Osteoblast (primary cell): ENCODE measurements at regions not wholly inside any gene's neighbourhood (a gene's known extent, or its start where the extent isn't known, plus 50 kb on each side); places are given as distances from the start of the nearest gene placed in this dataset.
"Not testable (repeated sequence)": the region's sequence is repeated elsewhere in the genome, so short reads cannot be mapped to it uniquely, and the experiment has no call there.

ENCODE experiments used
- DNase-seq: peaks from one replicate; pipeline ENCODE4 v3.0.0; 2011; ENCODE audit warnings: low spot score, mixed read lengths; ENCODE audit not compliant: insufficient read length; ENCODE audit errors: missing footprints
- H2AFZ ChIP-seq: 2 replicates; pipeline ENCODE4 v1.6.0; 2011; ENCODE audit warnings: mild to moderate bottlenecking, low read length
- H3K27ac ChIP-seq: 2 replicates; pipeline ENCODE4 v1.5.1; 2011; ENCODE audit warnings: mild to moderate bottlenecking, low read depth, low read length, moderate library complexity
- H3K27me3 ChIP-seq: 2 replicates; pipeline ENCODE4 v1.6.0; 2012; ENCODE audit warnings: mild to moderate bottlenecking, control low read depth, inconsistent platforms, low read length, moderate library complexity; ENCODE audit not compliant: insufficient read depth
- H3K36me3 ChIP-seq: 2 replicates; pipeline ENCODE4 v1.5.1; 2011; ENCODE audit warnings: mild to moderate bottlenecking, low read length, control low read depth, moderate library complexity; ENCODE audit not compliant: insufficient read depth
- H3K4me1 ChIP-seq: 2 replicates; pipeline ENCODE4 v1.5.1; 2011; ENCODE audit warnings: mild to moderate bottlenecking, low read length, control low read depth, moderate library complexity; ENCODE audit not compliant: insufficient read depth
- H3K4me2 ChIP-seq: 2 replicates; pipeline ENCODE4 v1.6.0; 2011; ENCODE audit warnings: mild to moderate bottlenecking, low read length; ENCODE audit not compliant: insufficient read depth
- H3K4me3 ChIP-seq: fragments of 200-600 bp; sonication (generic); 3 replicates; pipeline ENCODE4 v1.5.1; 2012; ENCODE audit warnings: mild to moderate bottlenecking, low read length, inconsistent platforms; ENCODE audit not compliant: insufficient read depth
- H3K79me2 ChIP-seq: 2 replicates; pipeline ENCODE4 v1.6.0; 2012; ENCODE audit warnings: mild to moderate bottlenecking, low read length, control low read depth, inconsistent platforms; ENCODE audit not compliant: insufficient read depth
- H3K9me3 ChIP-seq: 2 replicates; pipeline ENCODE4 v1.5.1; 2011; ENCODE audit warnings: low read depth, low read length, control low read depth
- H4K20me1 ChIP-seq: 2 replicates; pipeline ENCODE4 v1.6.0; 2012; ENCODE audit warnings: mild to moderate bottlenecking, low read length, control low read depth; ENCODE audit not compliant: insufficient read depth
- CTCF ChIP-seq: IDR thresholded peaks from 2 replicates; pipeline ENCODE4 v1.5.1; 2011; ENCODE audit warnings: mild to moderate bottlenecking, low read depth, low read length, moderate library complexity; ENCODE audit errors: extremely low read depth

- no peak for DNase-seq
- Histone ChIP-seq H3K4me1 (no peaks in the 10 kb centered on the region), H3K27ac (no peak overlapping the region), H4K20me1 (no peaks in the 10 kb centered on the region), H3K79me2 (no peaks in the 10 kb centered on the region), H3K9me3 (no peaks in the 10 kb centered on the region), H3K27me3 (no peaks in the 10 kb centered on the region), H3K4me3 (peak overlapping the region; percentile 30), H2AFZ (peak overlapping the region; percentile 32), H3K36me3 (no peaks in the 10 kb centered on the region), H3K4me2 (peak overlapping the region; percentile 37)
- no peak for TF ChIP-seq CTCF
These were observed 518.0 kb downstream of the ZNF516 start for GRCh38 chr18:75977081-75977480.

DNA sequence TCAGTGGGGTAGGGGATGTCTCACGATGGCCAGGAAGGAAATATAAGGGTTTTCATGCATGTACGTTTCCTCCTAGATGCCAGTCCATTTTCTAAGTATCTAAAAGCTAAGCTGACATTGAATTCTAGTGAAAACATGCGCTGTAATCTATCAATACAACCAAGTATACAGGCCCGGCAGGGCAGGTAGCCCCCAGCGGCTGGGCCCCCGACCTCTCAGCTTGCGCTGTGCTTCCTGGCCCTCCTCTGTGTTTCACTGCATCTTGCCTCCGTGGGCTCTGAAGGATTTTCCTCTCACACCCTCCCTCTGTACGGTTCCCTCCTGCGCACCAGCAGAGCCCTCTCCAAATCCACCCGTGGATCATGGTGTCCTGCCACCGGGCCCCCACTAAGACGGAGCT, 524.8 kb downstream of the ZNF516 start:
- peaks cover 2% of the 10 kb centered on the region for H3K9me3 ChIP-seq
- no peaks in the 10 kb centered on the region for H4K20me1 ChIP-seq
- no peak for DNase-seq
- no peaks in the 10 kb centered on the region for H3K4me1 ChIP-seq
- H3K4me2 ChIP-seq: no peak overlapping the region
- H3K27ac ChIP-seq: no peak overlapping the region
- H3K4me3 ChIP-seq: no peak overlapping the region
- no peaks in the 10 kb centered on the region for H3K36me3 ChIP-seq
- H2AFZ ChIP-seq: no peak overlapping the region
- TF ChIP-seq CTCF: no peak
- H3K27me3 ChIP-seq: no peaks in the 10 kb centered on the region
- H3K79me2 ChIP-seq: no peaks in the 10 kb centered on the region

DNA sequence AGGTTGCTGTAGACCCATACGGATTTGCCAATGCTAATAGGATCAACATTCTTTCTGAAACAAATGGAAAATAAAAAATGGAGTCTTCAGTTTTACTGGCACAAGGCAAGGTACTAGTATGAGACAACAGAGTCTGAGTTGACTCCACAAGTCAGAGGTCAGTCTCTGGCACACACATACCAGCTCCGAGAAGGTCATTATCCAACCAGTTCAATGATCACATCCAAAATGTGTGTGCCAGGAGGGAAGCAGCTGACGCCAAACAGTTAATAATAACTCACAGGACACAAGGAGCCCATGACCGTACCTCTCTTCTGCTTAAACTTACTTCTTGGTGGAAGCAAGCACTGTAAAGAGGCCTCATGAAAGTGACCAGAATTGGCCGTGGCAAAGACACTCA, 528.6 kb downstream of the ZNF516 start:
- H3K4me3 ChIP-seq: no peak overlapping the region
- H3K79me2 ChIP-seq: no peaks in the 10 kb centered on the region
- peaks cover 2% of the 10 kb centered on the region for H3K9me3 ChIP-seq
- no peak for DNase-seq
- no peak overlapping the region for H3K27ac ChIP-seq
- TF ChIP-seq CTCF: no peak
- H3K4me1 ChIP-seq: no peaks in the 10 kb centered on the region
- no peak overlapping the region for H2AFZ ChIP-seq
- H3K27me3 ChIP-seq: no peaks in the 10 kb centered on the region
- no peaks in the 10 kb centered on the region for H4K20me1 ChIP-seq
- H3K4me2 ChIP-seq: no peak overlapping the region
- no peaks in the 10 kb centered on the region for H3K36me3 ChIP-seq

DNA sequence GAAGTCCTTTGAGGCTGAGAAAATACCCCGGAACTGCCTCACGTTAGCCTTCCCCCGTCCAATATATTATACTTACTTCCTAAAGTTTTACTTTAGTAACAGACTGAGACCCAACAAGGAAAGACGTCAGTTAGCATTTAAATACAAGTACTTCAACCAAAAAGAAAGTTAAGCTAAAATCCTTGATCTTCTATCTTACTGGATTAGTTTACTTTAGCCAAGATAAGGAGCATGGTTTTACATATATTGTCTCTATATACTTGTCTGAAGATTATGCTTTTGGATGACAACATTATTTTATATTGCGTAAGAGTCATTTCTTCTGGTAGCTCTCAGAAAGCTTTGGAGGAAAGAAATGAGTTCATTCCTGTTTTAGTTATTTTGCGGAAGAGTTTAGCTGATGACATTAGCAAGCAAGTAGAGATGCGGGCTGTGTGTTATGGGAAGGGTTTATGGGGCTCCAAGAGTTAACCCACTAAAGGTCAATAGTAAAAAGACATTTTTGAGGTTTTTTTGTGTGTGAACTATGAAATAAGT, 532.9 kb downstream of the ZNF516 start:
- Histone ChIP-seq H3K36me3 (no peaks in the 10 kb centered on the region), H3K27me3 (no peaks in the 10 kb centered on the region), H3K4me1 (no peaks in the 10 kb centered on the region), H3K9me3 (no peaks in the 10 kb centered on the region), H3K4me2 (no peak overlapping the region), H4K20me1 (no peaks in the 10 kb centered on the region), H3K27ac (no peak overlapping the region), H2AFZ (no peak overlapping the region), H3K4me3 (no peak overlapping the region), H3K79me2 (no peaks in the 10 kb centered on the region)
- no peak for TF ChIP-seq CTCF
- no peak for DNase-seq

DNA sequence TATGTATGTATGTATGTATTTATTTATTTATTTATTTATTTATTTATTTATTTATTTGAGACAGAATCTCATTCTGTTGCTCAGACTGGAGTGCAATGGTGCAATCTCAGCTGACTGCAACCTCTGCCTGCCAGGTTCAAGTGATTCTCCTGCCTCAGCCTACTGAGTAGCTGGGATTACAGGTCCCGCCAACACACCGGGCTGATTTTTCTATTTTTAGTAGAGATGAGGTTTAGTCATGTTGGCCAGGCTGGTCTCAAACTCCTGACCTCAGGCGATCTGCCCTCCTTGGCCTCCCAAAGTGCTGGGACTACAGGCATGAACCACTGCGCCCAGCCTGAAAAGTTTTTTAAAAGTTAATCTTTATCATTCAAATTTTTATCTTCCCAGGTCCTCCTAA, 532.9 kb upstream of the SMIM21 start:
- not testable (repeated sequence) for H3K27ac ChIP-seq, H3K79me2 ChIP-seq, H3K36me3 ChIP-seq, H3K4me2 ChIP-seq, DNase-seq, H4K20me1 ChIP-seq, H3K27me3 ChIP-seq, H3K4me1 ChIP-seq, H3K4me3 ChIP-seq, H3K9me3 ChIP-seq, H2AFZ ChIP-seq
